ENCODE measurements at regions not wholly inside any gene's neighbourhood (a gene's known extent, or its start where the extent isn't known, plus 50 kb on each side); places are given as distances from the start of the nearest gene placed in this dataset.

DNA sequence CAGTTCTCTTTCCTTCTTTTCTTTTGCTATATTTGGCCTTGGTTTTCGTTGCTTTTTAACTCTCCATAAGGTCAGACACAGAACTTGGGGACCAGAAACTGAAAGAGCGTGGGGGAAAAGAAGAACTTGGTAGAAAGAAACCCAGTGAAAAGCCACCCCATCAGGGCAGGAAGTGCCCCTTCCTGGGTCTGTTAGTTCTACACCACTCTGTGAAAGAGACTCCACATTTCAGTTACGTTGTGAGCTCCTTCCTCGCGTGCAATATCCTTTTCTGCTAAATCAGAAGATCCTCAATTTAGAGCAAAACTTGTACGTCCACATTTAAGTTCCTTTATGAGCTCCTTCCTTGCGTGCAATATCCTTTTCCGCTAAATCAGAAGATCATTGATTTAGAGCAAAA is 220.6 kb upstream of the FOXK1 start (continued):
- TF ChIP-seq ZNF600 (tag by site-specific recombination; IDR thresholded peaks at IDR 0.05), result no peak
- TF ChIP-seq, protein P1, sequence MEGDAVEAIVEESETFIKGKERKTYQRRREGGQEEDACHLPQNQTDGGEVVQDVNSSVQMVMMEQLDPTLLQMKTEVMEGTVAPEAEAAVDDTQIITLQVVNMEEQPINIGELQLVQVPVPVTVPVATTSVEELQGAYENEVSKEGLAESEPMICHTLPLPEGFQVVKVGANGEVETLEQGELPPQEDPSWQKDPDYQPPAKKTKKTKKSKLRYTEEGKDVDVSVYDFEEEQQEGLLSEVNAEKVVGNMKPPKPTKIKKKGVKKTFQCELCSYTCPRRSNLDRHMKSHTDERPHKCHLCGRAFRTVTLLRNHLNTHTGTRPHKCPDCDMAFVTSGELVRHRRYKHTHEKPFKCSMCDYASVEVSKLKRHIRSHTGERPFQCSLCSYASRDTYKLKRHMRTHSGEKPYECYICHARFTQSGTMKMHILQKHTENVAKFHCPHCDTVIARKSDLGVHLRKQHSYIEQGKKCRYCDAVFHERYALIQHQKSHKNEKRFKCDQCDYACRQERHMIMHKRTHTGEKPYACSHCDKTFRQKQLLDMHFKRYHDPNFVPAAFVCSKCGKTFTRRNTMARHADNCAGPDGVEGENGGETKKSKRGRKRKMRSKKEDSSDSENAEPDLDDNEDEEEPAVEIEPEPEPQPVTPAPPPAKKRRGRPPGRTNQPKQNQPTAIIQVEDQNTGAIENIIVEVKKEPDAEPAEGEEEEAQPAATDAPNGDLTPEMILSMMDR (tag by site-specific recombination; IDR thresholded peaks at IDR 0.05), result no peak

DNA sequence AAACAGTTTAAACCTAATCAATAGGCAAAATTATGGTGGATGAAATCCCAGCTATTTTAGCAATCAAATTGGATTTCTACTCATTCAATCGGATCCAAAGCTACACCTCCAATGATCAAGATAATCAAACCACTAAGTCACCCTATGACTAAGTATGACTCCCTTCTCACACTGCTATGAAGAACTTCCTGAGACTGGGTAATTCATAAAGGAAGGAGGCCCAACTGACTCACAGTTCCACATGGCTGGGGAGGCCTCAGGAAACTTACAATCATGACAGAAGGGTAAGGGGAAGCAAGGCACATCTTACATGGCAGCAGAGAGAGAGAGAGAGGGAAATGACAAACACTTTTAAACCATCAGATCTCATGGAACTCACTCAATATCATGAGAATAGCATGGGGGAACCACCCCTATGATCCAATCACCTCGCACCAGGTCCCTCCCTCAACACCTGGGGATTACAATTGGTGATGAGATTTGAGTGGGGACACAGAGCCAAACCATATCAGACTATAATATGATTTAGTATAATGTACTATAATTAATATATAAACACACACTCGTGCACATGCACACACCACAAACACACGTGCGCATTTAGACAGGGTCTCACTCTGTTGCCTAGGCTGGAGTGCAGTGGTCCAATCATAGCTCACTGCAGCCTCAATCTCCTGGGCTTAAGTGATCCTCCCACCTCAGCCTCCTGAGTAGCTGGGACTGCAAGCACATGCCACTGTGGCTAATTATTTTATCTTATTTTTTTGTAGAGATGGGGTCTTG is 213.6 kb upstream of the FOXK1 start:
- H3K36me3 ChIP-seq (ENCODE audit: control insufficient read depth in 2 of 2, insufficient read depth in 1 of 2, low read length in 2 of 2), result no peaks in the 10 kb centered on the region
- H3K4me1 ChIP-seq (ENCODE audit: control insufficient read depth, insufficient read depth, low read length), result no peaks in the 10 kb centered on the region
- no peaks in the 10 kb centered on the region for H3K9me3 ChIP-seq (ENCODE audit: control insufficient read depth, insufficient read depth, low read depth, low read length)
- POLR2A ChIA-PET, result no interaction called here
- no peak overlapping the region for H3K27ac ChIP-seq (ENCODE audit: extremely low read depth, low read depth, low read length)
- TF ChIP-seq SCRT2 (tag by site-specific recombination; IDR thresholded peaks at IDR 0.05) (no peak), ZSCAN5A (tag by site-specific recombination; IDR thresholded peaks at IDR 0.05) (no peak), ZBTB7A (tag by site-specific recombination; IDR thresholded peaks at IDR 0.05; ENCODE audit: low read depth) (no peak), ZNF529 (tag by site-specific recombination; IDR thresholded peaks at IDR 0.05; ENCODE audit: insufficient replicate concordance) (no peak), ZEB2 (tag by site-specific recombination; IDR thresholded peaks at IDR 0.05) (no peak), SP7 (tag by site-specific recombination; IDR thresholded peaks at IDR 0.05) (no peak), ZNF433 (tag by site-specific recombination; IDR thresholded peaks at IDR 0.05; ENCODE audit: low read depth) (no peak), ZBTB21 (tag by site-specific recombination; IDR thresholded peaks at IDR 0.05) (no peak), ZBTB11 (tag by site-specific recombination; conservative IDR thresholded peaks at IDR 0.05; ENCODE audit: low read depth) (no peak), ZNF785 (tag by site-specific recombination; IDR thresholded peaks at IDR 0.05) (no peak), KLF16 (tag by site-specific recombination; IDR thresholded peaks at IDR 0.05) (no peak), ZNF701 (tag by site-specific recombination; IDR thresholded peaks at IDR 0.05) (no peak), PRDM10 (tag by site-specific recombination; IDR thresholded peaks at IDR 0.05) (no peak)
- TF ChIP-seq, protein P2, sequence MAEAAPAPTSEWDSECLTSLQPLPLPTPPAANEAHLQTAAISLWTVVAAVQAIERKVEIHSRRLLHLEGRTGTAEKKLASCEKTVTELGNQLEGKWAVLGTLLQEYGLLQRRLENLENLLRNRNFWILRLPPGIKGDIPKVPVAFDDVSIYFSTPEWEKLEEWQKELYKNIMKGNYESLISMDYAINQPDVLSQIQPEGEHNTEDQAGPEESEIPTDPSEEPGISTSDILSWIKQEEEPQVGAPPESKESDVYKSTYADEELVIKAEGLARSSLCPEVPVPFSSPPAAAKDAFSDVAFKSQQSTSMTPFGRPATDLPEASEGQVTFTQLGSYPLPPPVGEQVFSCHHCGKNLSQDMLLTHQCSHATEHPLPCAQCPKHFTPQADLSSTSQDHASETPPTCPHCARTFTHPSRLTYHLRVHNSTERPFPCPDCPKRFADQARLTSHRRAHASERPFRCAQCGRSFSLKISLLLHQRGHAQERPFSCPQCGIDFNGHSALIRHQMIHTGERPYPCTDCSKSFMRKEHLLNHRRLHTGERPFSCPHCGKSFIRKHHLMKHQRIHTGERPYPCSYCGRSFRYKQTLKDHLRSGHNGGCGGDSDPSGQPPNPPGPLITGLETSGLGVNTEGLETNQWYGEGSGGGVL (tag by site-specific recombination; IDR thresholded peaks at IDR 0.05), result no peak
- TF ChIP-seq, protein P3, sequence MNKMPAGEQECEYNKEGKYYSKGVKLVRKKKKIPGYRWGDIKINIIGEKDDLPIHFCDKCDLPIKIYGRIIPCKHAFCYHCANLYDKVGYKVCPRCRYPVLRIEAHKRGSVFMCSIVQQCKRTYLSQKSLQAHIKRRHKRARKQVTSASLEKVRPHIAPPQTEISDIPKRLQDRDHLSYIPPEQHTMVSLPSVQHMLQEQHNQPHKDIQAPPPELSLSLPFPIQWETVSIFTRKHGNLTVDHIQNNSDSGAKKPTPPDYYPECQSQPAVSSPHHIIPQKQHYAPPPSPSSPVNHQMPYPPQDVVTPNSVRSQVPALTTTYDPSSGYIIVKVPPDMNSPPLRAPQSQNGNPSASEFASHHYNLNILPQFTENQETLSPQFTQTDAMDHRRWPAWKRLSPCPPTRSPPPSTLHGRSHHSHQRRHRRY (tag by site-specific recombination; IDR thresholded peaks at IDR 0.05), result no peak
- no peak overlapping the region for H3K4me3 ChIP-seq (ENCODE audit: low read depth, low read length)
- CTCF ChIA-PET, result interaction anchor here (2.0 kb wide), 1 partner anchor 11 kb away, joined by 10 read pairs; no protein-coding TSS in a partner anchor

Measured in HEK293 (cell line).